RWPE2 (cell line): ENCODE measurements at regions not wholly inside any gene's neighbourhood (a gene's known extent, or its start where the extent isn't known, plus 50 kb on each side); places are given as distances from the start of the nearest gene placed in this dataset.

Experiments
- ATAC-seq: fragments of 200-7000 bp; cut with Tn5 transposase; 3 replicates; pipeline ENCODE4 v1.9.1; 2021; ENCODE audit warnings: low read depth
- DNase-seq: peaks from one replicate; pipeline ENCODE4 v3.0.0-alpha.2; 2020; ENCODE audit warnings: low spot score
- H3K27ac ChIP-seq: fragments of 450-650 bp; 2 replicates; pipeline ENCODE4 v1.5.1; 2017; ENCODE audit warnings: mild to moderate bottlenecking; ENCODE audit not compliant: poor library complexity, severe bottlenecking
- H3K27me3 ChIP-seq: fragments of 250-450 bp; sonication (Bioruptor Pico); 2 replicates; pipeline ENCODE4 v1.5.1; 2021; ENCODE audit warnings: mild to moderate bottlenecking, moderate library complexity; ENCODE audit not compliant: insufficient read depth, poor library complexity, severe bottlenecking
- H3K36me3 ChIP-seq: fragments of 250-450 bp; sonication (Bioruptor Pico); 2 replicates; pipeline ENCODE4 v1.5.1; 2020; ENCODE audit warnings: low read depth, mild to moderate bottlenecking, moderate library complexity
- H3K4me1 ChIP-seq: fragments of 250-450 bp; sonication (Bioruptor Pico); 2 replicates; pipeline ENCODE4 v1.5.1; 2021; ENCODE audit warnings: mild to moderate bottlenecking, moderate library complexity; ENCODE audit not compliant: insufficient read depth, poor library complexity, severe bottlenecking
- H3K4me3 ChIP-seq: fragments of 250-450 bp; sonication (Bioruptor Pico); 2 replicates; pipeline ENCODE4 v1.5.1; 2021; ENCODE audit warnings: mild to moderate bottlenecking, moderate library complexity; ENCODE audit not compliant: severe bottlenecking
- H3K9me3 ChIP-seq: fragments of 250-450 bp; sonication (Bioruptor Pico); 2 replicates; pipeline ENCODE4 v1.5.1; 2021; ENCODE audit warnings: mild to moderate bottlenecking, moderate library complexity; ENCODE audit not compliant: severe bottlenecking
- CTCF ChIP-seq: fragments of 450-650 bp; IDR thresholded peaks from one replicate; pipeline ENCODE4 v1.5.1; 2017; ENCODE audit warnings: mild to moderate bottlenecking, moderate library complexity; ENCODE audit not compliant: poor library complexity, severe bottlenecking

GRCh38 chr1:90308421-90308820 lies 313.5 kb downstream of the ZNF326 start:
- Histone ChIP-seq H3K4me3 (no peak overlapping the region), H3K9me3 (no peaks in the 10 kb centered on the region), H3K36me3 (no peaks in the 10 kb centered on the region), H3K27ac (no peak overlapping the region), H3K27me3 (no peaks in the 10 kb centered on the region), H3K4me1 (no peaks in the 10 kb centered on the region)
- no peak for DNase-seq
- no peak for ATAC-seq
- no peak for TF ChIP-seq CTCF

DNA sequence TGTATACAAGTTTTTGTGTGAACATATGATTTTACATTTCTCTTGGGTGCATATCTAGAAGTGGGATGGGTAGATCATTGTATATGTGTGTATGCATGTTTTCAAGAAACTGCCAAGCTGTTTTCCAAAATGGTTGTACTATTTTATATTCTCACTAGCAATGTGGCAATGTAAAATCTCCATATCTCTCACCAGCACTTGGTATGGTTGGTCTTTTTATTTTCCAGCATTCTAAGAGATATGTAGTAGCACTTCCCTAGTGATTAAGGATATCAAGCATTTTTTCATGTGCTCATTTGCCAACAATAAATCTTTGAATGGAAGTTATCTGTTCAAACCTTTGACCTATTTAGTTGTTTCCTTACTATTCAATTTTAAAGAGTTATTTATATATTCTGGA lies 310.7 kb downstream of the ZNF326 start:
- no peak overlapping the region for H3K4me3 ChIP-seq
- H3K9me3 ChIP-seq: no peaks in the 10 kb centered on the region
- no peak overlapping the region for H3K27ac ChIP-seq
- ATAC-seq (no peak), DNase-seq (no peak)
- no peaks in the 10 kb centered on the region for H3K36me3 ChIP-seq
- TF ChIP-seq CTCF: no peak
- H3K27me3 ChIP-seq: no peaks in the 10 kb centered on the region
- no peaks in the 10 kb centered on the region for H3K4me1 ChIP-seq

- no peaks in the 10 kb centered on the region for H3K9me3 ChIP-seq
- no peaks in the 10 kb centered on the region for H3K4me1 ChIP-seq
- DNase-seq (no peak), ATAC-seq (no peak)
- H3K27ac ChIP-seq: no peak overlapping the region
- TF ChIP-seq CTCF: no peak
- H3K4me3 ChIP-seq: no peak overlapping the region
- no peaks in the 10 kb centered on the region for H3K36me3 ChIP-seq
- peaks cover 15% of the 10 kb centered on the region for H3K27me3 ChIP-seq
Measured at GRCh38 chr1:90296327-90296726, 301.4 kb downstream of the ZNF326 start.

GRCh38 chr1:90295534-90295933 lies 300.6 kb downstream of the ZNF326 start:
- H3K4me1 ChIP-seq: no peaks in the 10 kb centered on the region
- no peaks in the 10 kb centered on the region for H3K9me3 ChIP-seq
- ATAC-seq: no peak
- H3K27ac ChIP-seq: no peak overlapping the region
- H3K27me3 ChIP-seq: peaks cover 15% of the 10 kb centered on the region
- H3K4me3 ChIP-seq: no peak overlapping the region
- DNase-seq: no peak
- no peak for TF ChIP-seq CTCF
- no peaks in the 10 kb centered on the region for H3K36me3 ChIP-seq

DNA sequence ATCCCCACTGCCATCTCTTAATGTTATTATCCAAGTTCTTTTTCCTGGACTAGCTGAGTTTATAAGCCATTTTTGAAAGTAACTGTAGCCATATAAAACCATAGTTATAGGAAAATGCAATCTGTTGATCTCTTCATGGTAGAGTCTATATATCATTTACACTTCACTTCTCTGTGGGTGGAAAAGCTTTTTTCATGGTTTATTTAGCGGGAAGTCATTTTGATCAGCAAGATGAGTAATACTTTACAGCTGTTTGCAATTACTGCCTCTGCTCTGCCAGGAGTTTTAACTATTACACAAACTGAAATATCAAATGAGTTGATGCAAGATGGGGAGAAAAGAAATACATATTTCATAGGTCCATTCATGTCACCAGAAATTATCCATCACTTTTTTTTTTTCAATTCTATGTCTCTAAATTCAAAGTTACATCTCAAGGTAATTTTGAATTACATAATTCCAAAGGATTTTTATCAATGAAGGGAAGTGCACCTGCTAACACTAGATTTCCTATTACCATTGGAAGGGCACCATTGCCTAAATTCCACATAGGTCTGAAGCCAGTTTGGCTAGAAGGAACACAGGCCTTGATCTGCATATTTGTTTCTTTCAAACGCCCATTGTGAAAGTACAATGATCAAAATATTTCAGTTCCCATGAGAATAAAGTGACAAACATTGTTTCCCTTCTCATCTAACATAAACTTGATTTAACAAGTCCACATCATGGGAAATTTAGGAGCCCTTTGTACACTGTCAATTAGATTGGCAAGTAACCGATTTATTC lies 296.7 kb downstream of the ZNF326 start:
- DNase-seq (no peak), ATAC-seq (no peak)
- TF ChIP-seq CTCF: no peak
- no peaks in the 10 kb centered on the region for H3K4me1 ChIP-seq
- no peak overlapping the region for H3K27ac ChIP-seq
- H3K4me3 ChIP-seq: no peak overlapping the region
- no peaks in the 10 kb centered on the region for H3K27me3 ChIP-seq
- no peaks in the 10 kb centered on the region for H3K36me3 ChIP-seq
- no peaks in the 10 kb centered on the region for H3K9me3 ChIP-seq
